ENCODE measurements at regions not wholly inside any gene's neighbourhood (a gene's known extent, or its start where the extent isn't known, plus 50 kb on each side); places are given as distances from the start of the nearest gene placed in this dataset.

GRCh38 chr12:19834592-19834991 lies 395.3 kb downstream of the AEBP2 start:
- DNase-seq: no peak

DNA sequence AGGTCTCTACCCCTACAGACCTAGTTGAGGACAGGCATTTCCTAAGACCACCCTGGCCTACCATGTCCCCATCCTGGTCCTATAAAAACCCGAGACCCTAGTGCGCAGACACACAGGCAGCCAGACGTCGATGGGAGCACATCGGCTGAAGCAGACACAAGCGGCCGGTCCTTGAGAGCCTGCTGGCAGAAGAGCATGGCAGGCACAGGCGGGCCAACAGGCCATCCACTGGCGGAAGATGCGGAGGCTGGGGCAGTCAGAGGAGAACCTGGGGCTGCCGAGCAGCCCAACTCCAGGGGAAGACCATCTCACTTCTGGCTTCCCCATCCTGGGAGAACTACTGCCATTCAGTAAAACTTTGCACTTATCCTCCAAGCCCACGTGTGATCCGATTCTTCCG lies 396.8 kb downstream of the AEBP2 start:
- DNase-seq: no peak

- DNase-seq: no peak
Observed at GRCh38 chr12:19836456-19836855, 397.2 kb downstream of the AEBP2 start.

DNA sequence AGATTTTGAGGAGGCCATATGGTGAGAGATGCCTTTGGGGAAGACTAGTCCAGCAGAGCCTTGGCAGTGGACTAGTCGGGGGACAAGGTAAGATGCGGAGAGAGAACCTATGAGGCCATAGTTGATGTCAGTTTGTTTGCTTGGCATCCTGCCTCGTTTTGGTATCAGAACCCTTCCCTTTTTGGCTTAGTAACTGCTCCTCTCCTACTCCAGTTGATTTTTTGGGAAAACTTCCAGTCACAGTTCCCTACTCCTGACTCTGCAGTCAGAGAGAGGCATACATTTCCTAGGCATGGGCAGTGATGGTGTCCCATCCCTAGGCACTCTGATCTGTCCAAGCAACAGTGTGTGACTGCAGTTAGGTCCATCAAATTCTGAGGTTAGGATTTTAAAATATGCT lies 398.3 kb downstream of the AEBP2 start:
- no peak for DNase-seq

- DNase-seq: no peak
Observed at GRCh38 chr12:19841451-19841850, 402.2 kb downstream of the AEBP2 start.

- no peak for DNase-seq
Observed at GRCh38 chr12:19842116-19842515, 402.8 kb downstream of the AEBP2 start.

GRCh38 chr12:19844224-19844623 lies 404.9 kb downstream of the AEBP2 start:
- DNase-seq: no peak

DNA sequence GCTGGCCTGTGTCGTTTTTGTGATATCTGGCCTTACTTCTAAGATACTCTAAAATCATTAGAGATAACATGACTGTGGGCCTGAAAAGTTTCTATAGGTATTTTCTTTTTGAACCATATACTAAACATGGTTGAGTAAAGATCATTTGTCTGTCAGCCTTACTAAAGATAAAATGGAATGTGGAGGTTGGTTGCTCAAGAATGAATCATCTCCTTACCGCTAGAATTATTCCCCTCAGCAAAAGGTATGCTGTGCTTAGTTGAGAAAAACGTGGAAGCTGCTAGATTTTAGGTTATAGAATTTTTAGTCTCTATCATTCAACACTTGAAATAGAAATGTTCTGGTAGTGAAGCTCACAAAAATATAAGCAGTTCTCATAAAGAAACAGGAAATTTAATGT lies 407.3 kb downstream of the AEBP2 start:
- DNase-seq: no peak

DNA sequence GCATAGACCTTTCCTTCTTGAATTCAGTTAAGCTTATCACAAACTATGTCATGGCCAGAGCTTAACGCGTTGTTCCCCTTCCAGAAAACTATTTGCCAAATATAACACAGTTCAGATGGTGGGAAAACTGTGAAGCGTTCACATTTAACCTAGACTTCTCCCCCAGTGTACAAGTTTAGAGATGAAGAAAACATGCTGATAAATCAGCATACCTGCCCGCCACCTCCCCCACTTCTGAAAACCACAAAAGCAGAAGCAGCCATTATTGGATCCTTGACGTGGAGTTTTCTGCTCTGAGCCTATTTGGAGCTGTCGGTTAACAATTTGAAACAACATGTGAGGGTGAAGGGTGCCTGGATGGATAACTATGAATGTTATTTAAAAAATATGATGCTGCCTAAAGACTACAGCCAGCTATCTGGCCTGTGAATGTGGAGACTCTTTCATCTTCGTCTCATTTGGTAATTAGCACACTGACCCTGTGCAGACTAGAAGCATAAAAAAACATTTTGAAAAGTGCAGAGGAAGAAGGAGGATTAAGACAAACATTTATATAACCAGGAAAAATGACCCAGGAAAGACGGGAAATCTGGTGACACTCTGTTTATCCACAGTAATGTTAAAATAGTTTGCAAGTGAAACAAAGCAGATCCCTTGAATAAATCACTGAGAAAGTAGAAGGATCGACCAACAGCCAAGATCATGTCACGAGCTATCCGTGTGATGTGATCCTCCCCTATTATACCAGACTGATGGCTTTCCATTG lies 408.2 kb downstream of the AEBP2 start:
- DNase-seq: no peak

- DNase-seq: no peak
Observed at GRCh38 chr12:19848421-19848820, 409.1 kb downstream of the AEBP2 start.

DNA sequence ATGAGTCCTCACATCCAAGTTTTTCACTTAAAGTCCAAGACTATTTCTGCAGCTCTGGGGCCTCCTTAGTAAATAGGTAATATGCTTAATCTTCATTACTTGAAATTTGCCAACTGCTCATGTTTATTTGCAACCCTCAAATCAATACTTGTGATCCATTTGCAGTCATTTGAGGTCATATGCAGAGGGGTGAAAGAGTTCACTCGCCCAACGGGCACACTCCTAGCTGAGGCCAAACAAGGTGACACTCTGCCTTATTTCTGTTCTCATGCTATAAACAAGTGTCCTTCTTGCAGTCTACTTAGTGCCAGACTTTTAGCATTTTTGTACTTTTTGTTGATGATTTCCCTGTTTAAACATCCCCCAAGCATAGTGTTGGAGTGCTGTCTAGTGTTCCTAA lies 409.9 kb downstream of the AEBP2 start:
- DNase-seq: no peak

- no peak for DNase-seq
Observed at GRCh38 chr12:19850346-19851065, 411.2 kb downstream of the AEBP2 start.

GRCh38 chr12:19852100-19852855 lies 413.0 kb downstream of the AEBP2 start:
- DNase-seq: no peak

- no peak for DNase-seq
Observed at GRCh38 chr12:19855851-19856250, 416.6 kb downstream of the AEBP2 start.

DNA sequence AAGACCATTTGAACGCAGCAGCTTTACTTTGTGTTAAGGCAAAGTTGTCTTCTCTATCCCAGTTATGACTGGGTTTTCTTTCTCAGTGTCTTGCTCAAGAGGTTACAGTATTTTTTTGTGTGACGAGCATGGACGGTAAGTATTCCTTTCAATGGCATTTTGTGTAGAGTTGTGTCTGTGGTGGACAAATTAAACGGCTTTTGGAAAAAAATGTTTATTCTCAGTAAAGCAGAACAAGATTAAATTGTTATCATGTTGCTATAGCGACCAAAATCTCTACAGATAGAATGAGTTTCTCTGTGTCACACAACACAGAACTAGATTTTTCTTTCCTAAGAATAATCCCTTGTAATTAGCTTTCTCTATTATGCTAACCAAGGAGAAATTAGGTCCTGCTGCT lies 417.1 kb downstream of the AEBP2 start:
- no peak for DNase-seq

DNA sequence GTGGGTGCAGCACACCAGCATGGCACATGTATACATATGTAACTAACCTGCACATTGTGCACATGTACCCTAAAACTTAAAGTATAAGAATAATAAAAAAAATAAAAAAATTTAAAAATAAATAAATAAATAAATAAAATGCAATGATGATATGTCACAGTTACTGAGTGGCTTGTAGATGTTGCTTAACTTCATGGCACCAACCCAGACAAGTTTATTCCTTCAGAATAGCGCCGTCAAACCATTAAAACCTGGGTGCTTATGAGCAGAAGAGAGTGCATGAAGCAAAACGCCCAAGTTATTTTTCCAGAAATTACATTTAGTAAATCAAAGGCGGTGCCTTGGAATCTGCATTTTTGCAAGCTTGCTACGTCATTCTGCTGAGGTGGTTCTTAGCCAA lies 417.9 kb downstream of the AEBP2 start:
- DNase-seq: no peak

DNA sequence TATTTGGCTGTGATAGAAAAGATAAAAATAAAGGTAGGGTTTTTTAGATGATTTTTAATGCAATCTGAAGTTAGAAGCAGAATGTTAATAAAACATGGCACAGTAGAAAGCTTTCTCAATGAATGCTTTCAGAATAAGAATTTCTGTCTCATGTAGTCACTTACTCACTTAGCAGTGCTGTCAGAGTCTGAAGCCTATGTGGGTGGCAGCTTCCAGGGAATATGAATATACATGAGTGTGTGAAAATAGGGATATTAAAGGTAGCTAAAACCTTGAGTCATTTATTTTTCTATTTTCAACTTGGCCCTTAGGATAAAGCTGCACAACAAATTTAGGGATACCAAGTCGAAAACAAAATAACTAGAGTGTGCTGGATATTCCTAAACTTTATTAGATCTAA lies 427.9 kb downstream of the AEBP2 start:
- DNase-seq: no peak

- no peak for DNase-seq
Observed at GRCh38 chr12:19867970-19868369, 428.7 kb downstream of the AEBP2 start.

DNA sequence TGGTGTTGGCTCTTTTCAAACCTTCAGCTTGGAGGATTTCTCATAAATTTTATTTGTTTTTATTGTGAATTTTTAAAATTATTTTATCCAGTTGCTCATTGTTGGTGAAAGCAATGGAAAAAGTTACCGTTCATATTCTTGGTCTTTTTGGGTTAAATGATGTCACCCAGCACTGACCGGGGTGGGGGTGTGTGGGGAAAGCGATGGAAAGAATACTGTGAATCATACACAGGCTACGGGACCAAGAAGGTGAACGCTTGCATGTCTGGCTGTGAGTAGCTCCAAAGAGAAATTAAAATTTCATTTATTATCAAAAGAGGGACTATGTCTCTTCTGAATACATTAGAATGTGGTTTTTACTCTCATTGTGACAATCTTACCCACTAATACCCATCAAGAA lies 430.1 kb downstream of the AEBP2 start:
- DNase-seq: no peak

DNA sequence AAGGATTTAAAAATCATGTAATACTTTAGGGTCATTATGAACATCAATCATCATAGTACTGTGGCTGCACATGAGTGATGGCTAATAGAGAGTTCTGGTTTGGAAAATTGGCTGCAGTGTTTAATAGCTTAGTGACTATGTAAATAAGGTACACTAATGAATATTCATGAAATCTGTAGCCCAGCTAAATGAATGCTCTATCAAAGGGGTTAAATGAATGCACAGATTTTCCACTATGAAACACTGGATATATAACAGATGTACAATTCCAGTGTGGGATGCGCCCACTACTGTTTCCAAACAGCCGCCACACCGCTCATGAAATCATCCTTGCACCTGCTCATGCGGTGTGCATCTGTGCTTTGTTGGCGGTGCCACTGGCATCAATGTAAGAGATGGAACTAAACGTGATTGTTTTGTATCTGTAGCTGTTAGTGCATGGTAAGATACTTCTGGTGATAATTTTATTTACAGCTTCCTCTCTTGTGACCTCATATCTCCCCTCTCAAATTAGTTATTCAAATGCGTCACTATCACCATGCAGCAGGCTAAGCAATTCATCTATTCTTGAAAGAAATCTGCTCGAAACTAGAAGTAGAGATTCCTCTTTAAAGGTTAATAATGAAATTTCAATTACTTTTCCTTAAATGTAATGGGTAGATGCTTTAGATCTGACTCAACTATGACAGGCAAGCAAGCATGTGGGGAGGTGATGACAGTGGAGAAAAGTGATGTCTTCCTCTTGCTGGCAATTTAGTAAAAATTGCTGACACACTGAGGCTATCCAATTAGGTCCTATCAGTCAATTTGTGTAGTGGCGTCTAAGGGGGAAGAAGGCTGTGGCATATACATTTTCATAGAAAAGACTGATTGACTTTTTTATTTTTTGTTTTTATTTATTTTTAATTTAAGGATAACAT lies 433.6 kb downstream of the AEBP2 start:
- DNase-seq: no peak

DNA sequence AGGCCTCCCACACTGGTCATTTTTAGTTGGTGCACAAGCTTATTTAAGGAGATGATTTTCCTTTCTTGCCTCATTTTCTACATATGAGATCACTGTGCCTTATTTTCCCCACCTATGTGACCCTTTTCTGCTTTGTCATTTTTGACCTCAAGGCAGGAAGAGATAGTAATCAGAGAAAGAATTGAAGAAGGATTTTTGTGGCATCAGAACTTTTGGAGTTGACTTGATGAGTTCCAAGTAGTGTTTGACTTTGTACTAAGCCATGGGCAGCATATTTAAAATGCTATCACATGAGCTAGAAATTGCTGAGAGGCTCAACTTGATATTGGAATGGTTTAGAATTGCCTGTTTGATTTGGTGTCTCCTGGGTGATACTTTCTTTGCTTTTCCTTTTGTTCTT lies 440.8 kb downstream of the AEBP2 start:
- DNase-seq: no peak

- no peak for DNase-seq
Observed at GRCh38 chr12:19880721-19881120, 441.4 kb downstream of the AEBP2 start.

DNA sequence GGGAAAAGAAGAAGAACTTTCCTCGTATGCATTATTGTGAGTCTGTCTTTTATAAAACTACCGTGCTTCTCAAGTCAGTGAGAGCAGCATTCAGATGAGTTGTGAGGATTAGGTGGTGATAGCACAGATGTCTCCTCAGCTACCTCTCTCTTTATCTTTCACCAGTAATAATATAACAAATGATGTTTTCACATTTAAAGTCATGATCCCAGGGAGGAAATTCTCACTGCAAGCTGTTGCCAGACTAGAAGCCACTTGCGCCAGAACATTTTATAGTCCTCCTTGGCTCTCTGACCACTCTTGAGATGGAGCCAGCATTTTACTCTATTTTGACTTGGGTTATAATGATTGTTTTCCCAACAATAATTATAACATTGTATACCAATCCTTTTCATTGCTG lies 443.1 kb downstream of the AEBP2 start:
- DNase-seq: no peak
